GM10266 (cell line): ENCODE measurements at regions not wholly inside any gene's neighbourhood (a gene's known extent, or its start where the extent isn't known, plus 50 kb on each side); places are given as distances from the start of the nearest gene placed in this dataset.

Source experiments
- DNase-seq: peaks from one replicate; pipeline ENCODE4 v3.0.0; 2012; ENCODE audit errors: extremely low spot score
- CTCF ChIP-seq: IDR thresholded peaks from 2 replicates; pipeline ENCODE4 v1.5.1; 2012; ENCODE audit warnings: mild to moderate bottlenecking, low read depth; ENCODE audit not compliant: control insufficient read depth, insufficient read depth; ENCODE audit errors: missing control alignments

GRCh38 chr6:4512051-4512471 lies 264.1 kb upstream of the CDYL start:
- TF ChIP-seq CTCF = no peak
- no peak for DNase-seq

GRCh38 chr6:4511641-4512020 lies 264.6 kb upstream of the CDYL start:
- TF ChIP-seq CTCF = no peak
- DNase-seq = no peak

GRCh38 chr6:4510906-4511640 lies 265.1 kb upstream of the CDYL start:
- DNase-seq = no peak
- no peak for TF ChIP-seq CTCF

GRCh38 chr6:4510317-4510716 lies 265.9 kb upstream of the CDYL start:
- no peak for TF ChIP-seq CTCF
- no peak for DNase-seq

GRCh38 chr6:4509506-4509905 lies 266.7 kb upstream of the CDYL start:
- TF ChIP-seq CTCF = no peak
- DNase-seq = no peak

GRCh38 chr6:4506792-4507191 lies 269.4 kb upstream of the CDYL start:
- no peak for DNase-seq
- TF ChIP-seq CTCF = no peak

- no peak for DNase-seq
- TF ChIP-seq CTCF = no peak
Observed at GRCh38 chr6:4506223-4506622, 270.0 kb upstream of the CDYL start.
